ENCODE measurements at regions not wholly inside any gene's neighbourhood (a gene's known extent, or its start where the extent isn't known, plus 50 kb on each side); places are given as distances from the start of the nearest gene placed in this dataset.

DNA sequence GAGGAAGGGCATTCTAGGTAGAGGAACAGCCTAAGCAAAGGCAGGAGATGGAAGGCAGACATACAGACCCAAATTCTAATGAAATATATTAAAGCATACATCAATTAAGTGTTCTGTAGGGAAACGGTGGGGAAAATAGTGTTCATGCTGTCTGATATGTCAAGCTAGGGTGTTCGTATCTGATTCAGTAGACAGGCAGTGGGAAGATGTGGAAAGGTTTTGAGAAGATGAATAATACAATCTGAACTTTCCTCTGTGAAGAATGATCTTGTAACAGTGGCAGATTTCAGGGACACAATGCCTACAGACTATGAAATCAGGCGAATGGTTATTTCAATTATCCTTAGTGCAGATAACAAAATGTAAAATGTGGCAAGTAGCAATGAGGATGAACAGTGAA is 594.2 kb downstream of the KCTD12 start:
- TF ChIP-seq, protein P1, sequence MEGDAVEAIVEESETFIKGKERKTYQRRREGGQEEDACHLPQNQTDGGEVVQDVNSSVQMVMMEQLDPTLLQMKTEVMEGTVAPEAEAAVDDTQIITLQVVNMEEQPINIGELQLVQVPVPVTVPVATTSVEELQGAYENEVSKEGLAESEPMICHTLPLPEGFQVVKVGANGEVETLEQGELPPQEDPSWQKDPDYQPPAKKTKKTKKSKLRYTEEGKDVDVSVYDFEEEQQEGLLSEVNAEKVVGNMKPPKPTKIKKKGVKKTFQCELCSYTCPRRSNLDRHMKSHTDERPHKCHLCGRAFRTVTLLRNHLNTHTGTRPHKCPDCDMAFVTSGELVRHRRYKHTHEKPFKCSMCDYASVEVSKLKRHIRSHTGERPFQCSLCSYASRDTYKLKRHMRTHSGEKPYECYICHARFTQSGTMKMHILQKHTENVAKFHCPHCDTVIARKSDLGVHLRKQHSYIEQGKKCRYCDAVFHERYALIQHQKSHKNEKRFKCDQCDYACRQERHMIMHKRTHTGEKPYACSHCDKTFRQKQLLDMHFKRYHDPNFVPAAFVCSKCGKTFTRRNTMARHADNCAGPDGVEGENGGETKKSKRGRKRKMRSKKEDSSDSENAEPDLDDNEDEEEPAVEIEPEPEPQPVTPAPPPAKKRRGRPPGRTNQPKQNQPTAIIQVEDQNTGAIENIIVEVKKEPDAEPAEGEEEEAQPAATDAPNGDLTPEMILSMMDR (IDR thresholded peaks at IDR 0.05): no peak
- no peak for TF ChIP-seq POLR2A (IDR thresholded peaks at IDR 0.05)
